ENCODE measurements at regions not wholly inside any gene's neighbourhood (a gene's known extent, or its start where the extent isn't known, plus 50 kb on each side); places are given as distances from the start of the nearest gene placed in this dataset.

- peak; percentile 43 for DNase-seq
Measured at GRCh38 chr11:69918938-69919650, 99.9 kb upstream of the FGF3 start.

DNA sequence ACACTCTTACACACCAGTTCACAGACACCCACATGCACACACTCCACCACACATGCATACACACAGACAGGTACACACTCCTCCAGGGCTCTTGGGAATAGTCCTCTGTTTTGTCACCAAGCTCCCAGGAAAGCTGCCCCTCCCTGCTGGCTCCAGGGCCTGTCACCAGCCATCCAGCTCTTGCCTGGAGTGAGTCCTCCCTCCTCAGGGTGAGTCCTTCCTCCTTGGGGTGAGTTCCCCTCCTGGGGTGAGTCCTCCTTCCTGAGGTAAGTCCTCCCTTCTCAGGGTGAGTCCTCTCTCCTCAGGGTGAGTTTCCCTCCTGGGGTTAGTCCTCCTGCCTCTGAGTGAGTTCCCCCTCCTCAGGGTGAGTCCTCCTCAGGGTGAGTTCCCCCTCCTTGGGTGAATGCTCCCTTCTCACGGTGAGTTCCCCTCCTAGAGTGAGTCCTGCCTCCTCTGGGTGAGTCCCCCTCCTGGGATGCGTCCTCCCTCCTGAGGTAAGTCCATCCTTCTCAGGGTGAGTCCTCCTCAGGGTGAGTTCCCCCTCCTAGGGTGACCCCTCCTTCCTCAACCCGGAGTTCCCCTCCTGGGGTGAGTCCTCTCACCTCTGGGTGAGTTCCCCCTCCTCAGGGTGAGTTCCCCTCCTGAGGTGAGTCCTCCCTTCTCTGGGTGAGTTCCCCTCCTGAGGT, 100.6 kb upstream of the FGF3 start:
- no peak for DNase-seq

GRCh38 chr11:69920345-69921127, 101.3 kb upstream of the FGF3 start:
- DNase-seq, result no peak

- DNase-seq, result no peak
Measured at GRCh38 chr11:69921128-69922014, 102.2 kb upstream of the FGF3 start.

DNA sequence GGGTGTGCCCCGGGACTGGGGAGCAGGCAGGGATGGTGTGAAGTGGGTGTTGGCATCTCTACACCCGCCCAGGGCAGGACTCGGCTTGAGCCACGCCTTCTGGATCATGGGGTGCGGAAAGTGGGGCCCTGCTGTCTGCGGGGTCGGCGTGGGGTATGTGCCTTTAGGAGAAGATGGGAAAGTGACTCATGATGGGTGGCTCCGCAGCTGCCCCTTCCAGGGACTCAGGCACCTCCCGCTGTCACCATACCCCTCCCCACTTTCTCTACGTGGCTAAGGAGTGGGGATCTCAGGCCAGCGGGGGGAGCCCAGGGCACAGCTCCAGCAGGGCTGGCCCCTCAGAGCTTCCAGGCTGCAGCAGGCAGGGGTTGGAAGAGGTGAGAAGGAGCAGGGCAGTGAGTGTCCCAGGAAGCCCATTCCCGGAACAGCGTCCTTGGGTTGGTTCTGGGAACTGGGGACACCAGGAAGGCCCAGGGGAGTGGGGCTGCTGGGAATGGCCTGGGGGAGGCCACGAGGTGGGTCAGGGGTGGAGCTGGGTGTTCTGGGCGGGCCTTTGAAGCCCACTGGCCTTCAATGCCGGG, 102.9 kb upstream of the FGF3 start:
- no peak for DNase-seq

DNA sequence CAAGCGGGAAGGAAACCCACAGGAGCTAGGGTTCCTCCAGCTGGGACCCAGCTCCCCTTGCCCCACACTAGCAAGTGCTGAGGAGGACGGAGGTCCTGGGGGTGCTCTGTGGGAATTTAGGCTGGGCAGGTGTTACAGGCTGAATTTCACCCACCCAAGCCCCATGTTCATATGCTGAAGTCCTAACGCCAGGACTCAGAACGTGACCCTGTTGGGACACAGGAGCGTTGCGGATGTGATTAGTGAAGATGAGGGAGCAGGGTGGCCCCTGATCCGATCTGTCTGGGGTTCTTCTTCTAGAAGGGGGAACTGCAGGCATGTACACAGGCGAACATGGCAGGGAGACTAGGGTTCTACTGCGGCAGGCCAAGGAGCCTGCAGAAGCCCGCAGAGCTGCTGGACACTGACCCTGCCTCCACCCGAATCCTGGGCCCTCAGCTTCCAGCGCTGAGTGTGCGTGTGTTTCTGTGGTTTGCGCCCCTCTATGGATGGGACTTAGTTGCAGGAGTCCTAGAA, 103.4 kb upstream of the FGF3 start:
- DNase-seq, result no peak

DNA sequence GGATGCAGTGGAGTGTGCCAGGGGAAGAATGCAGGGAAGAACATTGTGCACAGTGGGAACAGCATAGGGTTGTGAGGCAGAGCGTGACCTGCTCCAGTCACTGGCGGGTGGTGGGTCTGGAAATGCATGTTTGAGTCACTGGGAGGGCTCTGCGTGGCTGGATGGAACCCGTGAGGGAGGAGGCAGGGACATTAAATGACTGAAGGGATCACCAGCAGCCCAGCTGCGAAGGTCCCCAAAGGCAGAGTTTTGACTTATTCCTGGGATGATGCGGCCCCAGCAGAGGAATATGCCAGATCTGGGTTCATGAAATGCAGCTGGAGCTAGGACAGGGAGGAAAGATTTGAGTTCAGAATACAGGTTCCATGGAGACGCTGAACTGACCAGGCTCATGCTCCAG, 104.0 kb upstream of the FGF3 start:
- DNase-seq, result no peak

GRCh38 chr11:69923641-69924307, 104.6 kb upstream of the FGF3 start:
- DNase-seq, result no peak

- no peak for DNase-seq
Measured at GRCh38 chr11:69924308-69925161, 105.3 kb upstream of the FGF3 start.

- no peak for DNase-seq
Measured at GRCh38 chr11:69925366-69926196, 106.4 kb upstream of the FGF3 start.

- DNase-seq, result no peak
Measured at GRCh38 chr11:69926376-69927050, 107.3 kb upstream of the FGF3 start.

- DNase-seq, result no peak
Measured at GRCh38 chr11:69928121-69928520, 108.9 kb upstream of the FGF3 start.

DNA sequence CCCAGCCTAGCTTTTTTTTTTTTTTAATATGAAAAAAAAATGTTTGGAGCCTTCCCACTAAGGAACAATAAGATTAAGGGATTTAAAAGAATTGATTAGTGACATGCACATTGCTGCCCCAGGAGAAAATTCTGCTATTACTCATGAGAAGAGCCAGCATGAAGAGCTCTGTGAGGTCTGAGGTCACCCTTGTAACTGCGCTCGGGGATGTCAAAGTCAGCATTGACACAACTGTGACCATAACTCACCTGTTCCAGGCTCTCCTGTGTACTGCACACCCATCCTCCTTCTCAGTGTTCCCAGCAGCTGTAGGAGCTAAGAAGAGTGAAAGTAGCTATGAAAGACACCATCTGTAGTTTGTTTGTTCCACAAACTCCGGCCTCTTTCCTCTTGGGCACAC, 109.8 kb upstream of the FGF3 start:
- no peak for DNase-seq

- no peak for DNase-seq
Measured at GRCh38 chr11:69930081-69931059, 111.2 kb upstream of the FGF3 start.

DNA sequence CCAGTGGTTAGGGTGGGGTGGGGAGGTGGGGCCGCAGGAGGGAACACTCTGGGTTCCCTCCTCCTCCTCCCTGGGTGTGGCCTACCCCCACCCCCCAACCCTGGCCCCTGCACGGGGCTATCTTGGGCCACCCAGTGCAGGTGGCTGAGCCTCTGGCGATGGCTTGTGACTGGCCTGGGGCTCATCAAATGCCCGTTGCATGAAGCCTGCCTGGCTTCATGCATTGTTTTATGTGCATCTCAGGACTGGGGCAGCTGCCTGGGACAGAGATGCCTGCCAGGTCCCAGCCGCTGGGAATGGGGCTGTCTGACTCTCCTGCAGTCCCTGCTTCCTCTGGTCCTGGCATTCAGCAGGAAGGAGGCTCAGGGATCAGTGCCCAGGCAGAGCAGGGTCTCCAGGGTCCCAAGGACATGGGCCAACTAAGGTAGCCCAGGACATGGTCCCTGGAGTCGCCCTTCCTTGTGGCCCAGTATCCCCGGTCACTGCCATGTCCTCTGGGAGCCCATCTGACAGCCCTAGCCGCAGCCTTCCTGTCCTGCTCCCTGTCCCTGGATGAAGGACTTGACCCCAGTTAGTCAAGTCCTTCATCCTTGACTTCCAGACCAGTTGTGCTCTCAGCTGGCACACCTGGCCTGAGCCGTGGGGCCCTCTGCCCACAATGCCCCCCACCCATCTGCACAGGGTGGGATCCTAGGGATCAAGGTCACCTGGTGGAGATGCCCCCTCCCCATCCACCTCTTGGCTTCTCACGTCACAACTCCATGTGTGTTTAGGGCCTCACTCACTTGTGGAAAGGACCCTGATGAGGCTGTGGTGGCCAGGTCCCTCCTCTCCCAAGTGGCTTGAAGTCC, 112.1 kb upstream of the FGF3 start:
- no peak for DNase-seq

- no peak for DNase-seq
Measured at GRCh38 chr11:69931994-69932910, 113.0 kb upstream of the FGF3 start.

Data from NCI-H1048 (cell line).